ENCODE measurements at regions not wholly inside any gene's neighbourhood (a gene's known extent, or its start where the extent isn't known, plus 50 kb on each side); places are given as distances from the start of the nearest gene placed in this dataset.

DNA sequence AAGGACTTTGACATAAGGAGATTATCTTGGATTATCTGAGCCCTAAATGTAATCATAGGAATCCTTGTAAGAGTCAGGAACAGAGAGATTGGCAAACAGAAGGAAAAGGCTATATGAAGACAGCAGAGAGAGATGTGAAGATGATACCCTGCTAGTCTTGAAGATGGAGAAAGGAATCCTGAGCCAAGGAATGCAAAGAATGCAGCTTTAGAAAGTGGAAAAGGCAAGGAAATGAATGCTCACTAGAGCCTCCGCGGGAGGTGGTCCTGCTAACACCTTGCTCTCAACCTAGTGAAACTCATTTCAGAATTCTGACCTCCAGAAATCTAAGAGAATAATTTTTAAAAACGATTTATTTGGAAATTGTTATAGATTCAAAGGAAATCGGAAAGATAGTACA lies 117.1 kb downstream of the TBXT start:
- peak; percentile 86 for DNase-seq (ENCODE audit: low read depth, low spot score)

DNA sequence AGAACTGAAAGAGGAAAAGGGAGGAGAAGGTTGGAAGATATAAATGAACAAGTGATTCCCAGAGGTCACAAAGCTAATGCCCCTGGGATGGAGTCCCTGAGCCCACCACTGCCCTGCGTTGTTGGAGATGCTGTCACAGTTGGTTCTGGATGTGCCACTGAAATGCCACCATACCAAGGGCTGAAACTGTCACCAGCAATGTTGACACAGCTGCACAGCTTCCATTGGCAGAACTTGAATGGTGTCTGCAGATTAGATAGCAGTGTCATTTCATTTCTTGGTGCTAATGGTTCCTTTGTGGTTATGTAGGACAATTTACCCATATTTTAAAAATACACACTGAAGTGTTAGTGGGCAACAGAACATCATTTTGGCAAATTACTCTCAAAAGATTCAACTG lies 120.7 kb downstream of the TBXT start:
- no peak for DNase-seq (ENCODE audit: low read depth, low spot score)

DNA sequence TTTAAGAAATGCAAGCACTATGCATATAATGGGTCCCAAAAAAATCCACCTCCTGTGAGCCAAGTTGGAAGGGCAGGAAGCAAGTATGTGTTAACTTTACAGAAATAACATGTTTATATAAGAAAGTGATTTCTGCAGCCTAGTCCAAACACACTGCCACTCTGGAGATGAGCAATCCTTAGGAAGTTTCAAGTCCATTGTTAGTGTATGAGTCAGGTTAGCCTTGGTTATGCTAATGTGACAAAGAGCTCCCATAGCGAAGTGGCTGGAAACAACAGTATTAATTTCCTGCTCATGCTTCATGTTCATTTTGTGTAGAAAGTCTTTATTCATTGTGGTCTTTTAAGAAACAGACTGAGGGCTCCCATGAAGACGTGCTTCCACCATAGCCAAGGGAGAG lies 121.4 kb downstream of the TBXT start:
- DNase-seq (ENCODE audit: low read depth, low spot score) = no peak

DNA sequence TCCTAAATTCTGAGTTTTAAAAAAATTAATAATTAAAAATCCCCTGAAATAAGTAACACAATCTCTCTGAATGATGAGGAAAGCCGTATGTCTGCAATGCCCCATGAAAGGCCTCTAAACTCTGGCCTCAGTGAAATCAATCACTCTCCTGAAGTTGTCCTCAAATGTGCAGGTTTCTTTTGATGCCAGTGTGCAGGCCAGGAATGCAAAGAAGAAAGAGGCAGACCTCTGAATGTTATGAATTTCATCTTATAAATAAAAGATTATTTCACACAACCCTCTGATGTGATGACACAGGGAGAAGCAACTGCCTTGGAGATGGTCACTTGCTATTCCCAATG lies 121.8 kb downstream of the TBXT start:
- DNase-seq (ENCODE audit: low read depth, low spot score) = no peak

DNA sequence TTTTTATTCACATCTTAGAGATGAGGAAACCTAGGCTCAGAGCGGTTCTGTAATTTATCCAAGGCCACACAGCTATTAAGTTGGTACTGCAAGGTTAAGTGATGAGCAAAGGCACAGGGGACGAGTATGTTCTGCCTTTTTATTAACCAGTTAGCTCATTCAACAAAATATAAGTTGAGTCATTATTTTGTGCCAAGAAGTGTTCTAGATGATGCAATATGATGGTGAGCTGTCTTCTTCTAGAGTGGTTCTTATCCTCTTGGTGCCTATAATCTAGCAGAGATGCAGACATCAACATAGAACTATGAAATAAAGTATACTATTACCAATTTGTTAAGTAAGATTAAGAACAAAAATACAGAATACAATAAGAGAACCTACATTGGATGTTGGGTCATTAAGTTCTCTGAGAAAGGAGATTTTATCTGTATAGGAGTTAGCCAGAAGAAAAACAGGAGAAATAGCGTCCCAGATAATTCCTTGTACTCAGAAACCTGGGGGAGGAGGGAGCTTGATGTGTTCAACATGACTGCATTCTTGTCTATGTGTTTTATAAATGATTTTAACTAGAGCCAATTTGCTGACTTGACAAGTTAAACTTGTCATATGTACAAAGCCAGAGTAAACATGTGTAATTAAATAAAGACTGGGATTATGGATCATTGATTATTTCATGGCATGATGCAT lies 122.3 kb downstream of the TBXT start:
- DNase-seq (ENCODE audit: low read depth, low spot score) = no peak

DNA sequence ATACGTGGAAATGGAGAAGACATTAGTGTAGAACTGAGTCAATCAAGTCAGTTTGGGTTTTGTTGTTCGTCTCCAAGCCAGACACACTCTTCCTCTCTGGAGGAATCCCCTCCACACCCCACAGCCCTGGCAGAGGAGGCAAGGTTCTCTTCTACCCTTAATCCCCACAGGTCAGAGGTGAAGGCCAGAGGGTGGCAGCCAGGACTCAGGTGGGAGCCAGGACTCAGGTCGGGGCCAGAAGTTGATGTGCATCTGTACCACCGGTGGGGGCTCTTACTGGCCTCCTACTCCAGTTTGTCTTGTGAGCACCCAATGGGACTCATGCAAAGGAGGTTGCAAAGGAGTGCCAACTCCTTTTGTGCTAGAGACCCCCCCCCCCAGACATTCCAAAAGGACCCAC lies 126.4 kb downstream of the TBXT start:
- no peak for DNase-seq (ENCODE audit: low read depth, low spot score)

DNA sequence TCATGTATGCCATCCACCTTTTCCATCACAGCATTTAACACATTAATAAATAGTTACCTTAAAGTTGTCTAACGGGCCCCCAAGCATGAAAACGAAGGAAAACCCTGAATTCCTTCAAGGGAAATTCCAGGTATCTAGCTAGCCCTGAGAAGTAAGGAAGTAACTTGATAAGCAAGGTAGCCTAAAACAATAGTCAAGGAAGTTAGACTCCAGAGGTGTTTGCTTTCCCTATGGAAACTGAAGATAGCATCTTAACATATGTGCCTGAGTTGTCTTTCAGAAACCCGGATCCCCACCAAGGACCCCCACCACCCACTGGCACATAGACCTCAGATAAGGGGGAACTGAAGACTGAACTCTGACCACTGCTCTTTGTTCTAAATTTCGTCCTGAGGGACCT lies 127.4 kb downstream of the TBXT start:
- DNase-seq (ENCODE audit: low read depth, low spot score) = no peak

DNA sequence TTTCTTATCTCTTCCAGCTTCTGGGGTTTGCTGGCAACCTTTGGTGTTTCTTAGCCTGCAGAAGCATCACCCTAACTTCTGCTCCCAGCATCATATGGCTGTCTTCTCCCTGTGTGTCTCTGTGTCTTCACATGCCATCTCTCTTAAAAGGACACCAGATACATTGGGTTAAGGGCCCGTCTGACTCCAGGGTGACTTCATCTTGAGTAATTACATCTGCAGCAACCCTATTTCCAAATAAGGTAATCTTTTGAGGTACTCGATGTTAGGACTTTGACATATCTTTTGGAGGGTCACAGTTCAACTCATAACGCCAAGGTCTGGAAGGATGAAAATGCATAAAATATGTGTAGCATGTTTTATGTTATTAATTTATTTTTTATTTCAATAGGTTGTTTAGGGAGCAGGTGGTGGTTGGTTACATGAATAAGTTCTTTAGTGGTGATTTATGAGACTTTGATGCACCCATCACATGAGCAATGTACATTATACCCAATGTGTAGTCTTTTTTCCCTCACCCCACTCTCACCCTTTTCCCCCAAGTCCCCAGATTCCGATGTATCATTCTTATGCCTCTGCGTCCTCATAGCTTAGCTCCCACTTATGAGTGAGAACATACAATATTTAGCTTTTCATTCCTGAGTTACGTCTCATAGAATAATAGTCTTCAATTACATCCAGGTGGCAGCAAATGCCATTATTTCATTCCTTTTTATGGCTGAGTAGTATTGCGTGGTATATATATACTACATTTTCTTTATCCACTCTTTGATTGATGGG lies 131.1 kb downstream of the TBXT start:
- DNase-seq (ENCODE audit: low read depth, low spot score) = no peak

DNA sequence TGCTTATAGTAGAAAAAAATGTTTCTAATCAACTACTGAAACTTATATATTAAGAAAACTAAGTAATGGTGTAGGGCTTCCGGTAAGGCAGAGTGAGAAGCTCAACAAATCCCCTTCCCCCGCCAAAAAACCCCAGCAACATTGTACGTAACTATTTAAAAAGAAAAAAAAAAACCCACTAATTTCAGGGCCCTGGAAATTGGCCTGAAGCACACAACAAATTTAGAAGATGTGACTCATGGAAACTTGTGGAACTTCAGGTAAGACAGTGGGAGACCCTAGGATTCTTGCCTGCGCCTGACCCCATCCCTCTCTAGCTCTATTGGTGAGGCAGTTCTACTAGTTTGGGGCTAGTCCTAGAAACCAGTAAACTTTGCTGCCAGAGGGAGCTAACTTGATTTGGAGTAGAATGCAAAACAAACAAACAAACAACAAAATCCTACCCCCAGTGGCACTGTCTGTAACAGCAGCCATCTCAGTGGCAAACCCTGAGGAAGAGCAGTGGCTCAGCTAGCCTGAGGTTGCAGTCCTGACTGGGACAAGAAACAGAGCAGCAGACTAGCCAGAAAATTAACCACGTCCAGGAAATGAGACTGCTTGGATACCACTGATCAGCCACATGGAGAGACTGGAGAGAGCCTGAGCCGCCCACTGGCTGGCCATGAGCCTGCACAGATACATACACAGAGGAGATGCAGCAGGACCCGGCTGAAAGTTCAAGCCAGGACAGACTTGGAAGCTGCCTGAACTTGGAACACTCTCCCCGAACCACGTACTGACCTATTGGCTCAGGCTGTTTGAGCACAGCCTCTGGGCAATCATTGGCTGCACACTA lies 135.1 kb downstream of the TBXT start:
- DNase-seq (ENCODE audit: low read depth, low spot score) = peak; percentile 42

DNA sequence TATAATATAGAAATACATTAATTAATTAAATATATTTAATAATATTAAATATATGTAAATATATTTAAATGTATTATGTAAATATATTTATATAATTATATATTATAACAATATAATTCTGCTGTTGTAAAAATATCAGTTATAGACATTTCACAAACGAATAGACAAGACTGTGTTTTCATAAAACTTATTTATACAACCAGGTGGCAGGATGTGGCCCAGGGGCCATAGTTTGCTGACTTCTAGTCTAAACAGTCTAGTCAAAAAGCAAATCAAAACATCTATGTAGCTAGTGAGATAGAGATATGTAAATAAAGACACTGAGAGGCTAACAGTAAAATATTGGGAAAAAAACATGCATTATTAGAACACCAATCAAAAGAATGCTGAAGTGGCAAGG lies 136.4 kb downstream of the TBXT start:
- no peak for DNase-seq (ENCODE audit: low read depth, low spot score)

DNA sequence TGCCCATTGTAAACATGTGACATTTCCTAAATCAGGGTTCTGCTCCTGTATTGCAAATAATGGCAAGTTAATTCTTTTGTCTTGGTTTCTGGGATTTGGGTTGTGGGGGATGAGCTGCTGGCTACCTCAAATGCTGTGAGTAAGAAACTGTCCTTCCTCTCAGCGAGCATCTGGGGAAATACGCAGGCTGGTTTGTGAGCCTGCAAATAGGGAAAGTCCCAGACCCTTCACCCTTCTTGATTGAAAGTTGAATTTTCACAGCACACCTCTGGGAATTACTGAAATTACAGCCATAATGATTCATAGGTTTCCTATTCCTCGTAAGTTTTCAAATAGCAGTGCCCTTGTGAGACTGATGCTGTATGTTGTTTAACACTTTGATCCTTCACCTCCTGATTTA lies 138.1 kb downstream of the TBXT start:
- DNase-seq (ENCODE audit: low read depth, low spot score) = no peak

DNA sequence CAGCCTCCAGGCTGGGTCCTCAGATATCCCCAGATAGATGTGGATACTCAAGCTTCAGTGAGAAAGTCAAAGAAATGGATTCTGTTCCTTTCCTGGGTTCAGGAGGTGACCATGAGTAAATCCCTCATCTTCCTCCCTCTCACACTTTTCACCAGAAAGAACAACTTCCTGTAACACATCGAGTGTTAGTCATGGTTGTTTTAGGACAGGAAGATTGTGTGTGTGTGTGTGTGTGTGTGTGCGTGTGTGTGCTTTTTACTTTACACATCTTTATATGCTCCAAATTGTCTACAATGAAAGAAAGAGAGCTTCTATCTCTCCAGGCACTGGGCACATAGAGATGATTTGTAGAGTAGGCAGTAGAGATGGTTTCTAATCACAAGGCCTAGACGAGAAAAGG lies 139.9 kb downstream of the TBXT start:
- DNase-seq (ENCODE audit: low read depth, low spot score) = no peak

DNA sequence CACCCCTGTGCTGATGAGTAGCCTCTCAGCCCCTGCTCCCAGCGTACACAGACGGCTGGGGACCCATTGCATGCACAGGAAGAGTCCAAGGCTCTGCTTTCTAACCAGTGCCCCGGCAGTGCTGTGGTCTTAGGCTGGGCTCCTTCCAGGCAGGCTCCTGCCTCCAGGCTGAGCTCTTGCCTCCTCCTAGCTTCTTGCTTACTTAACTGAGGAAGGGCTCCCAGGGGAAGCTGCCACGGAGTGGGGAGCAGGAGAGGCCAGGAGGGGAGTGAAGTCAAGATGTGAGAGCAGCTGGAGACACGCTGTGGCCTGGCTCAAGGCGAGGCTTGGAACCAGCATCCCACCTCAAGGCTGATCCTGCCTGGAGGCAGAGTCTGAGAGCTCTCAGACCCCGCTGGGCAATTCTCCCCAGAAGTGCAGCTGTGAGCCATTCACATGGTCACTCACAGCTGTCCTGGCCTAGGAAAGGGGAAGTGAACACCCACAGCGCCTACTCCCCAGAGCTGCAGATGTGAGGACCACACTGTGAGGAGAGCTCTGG lies 141.0 kb downstream of the TBXT start:
- DNase-seq (ENCODE audit: low read depth, low spot score) = no peak

DNA sequence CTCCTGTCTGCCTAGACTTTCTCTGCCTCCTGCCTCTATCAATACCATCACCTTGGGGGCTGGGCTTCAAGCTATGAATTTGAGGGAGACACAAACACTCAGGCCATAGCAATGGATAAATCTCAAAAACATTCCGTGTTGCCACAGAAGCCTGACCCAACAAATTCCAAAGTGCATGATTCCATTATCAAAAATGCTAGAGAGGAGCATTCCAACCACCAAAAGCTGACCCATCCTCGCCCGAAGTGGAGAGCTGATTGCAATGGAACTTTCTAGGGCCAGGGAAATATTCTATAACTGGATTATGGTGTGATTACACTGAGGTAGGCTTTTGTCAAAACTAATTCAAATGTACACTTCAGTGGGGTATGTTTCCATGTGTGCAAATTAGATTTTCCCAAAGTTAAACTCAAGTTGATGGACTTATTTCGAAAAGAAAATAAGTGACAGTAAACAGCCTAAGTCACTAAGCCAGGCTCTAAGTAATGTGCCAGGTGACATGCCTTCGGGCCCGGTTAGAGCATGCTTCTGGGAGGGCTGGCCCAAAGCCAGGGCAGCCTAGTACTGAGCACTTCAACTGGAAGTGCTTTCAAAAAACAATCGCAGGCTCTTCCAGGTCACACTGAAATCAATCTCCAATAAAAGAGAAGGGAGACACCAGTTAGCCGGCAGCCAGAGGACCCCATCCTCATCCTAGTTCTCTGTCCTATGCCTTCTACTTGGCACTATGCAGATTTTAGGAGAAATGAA lies 142.3 kb downstream of the TBXT start:
- DNase-seq (ENCODE audit: low read depth, low spot score) = no peak

DNA sequence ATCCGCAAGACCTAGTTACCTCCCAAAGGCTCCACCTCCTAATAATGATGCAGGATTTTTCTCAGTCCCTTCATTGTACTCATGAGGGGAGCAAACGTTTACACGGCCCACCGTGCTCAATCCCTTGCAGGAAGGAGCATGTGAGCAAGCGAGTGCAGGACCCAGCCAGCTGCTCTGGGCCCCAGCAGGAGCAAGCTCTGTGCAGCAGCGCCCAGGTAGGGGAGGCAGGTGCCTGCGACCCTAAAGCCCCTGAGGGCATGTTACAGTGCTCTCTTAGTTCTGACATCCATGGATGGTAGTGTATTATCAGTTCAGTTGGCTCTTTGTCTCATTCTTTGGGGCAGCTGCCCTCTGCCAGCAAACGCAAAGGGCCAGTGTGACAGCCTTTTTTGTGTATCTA lies 143.4 kb downstream of the TBXT start:
- DNase-seq (ENCODE audit: low read depth, low spot score) = no peak

DNA sequence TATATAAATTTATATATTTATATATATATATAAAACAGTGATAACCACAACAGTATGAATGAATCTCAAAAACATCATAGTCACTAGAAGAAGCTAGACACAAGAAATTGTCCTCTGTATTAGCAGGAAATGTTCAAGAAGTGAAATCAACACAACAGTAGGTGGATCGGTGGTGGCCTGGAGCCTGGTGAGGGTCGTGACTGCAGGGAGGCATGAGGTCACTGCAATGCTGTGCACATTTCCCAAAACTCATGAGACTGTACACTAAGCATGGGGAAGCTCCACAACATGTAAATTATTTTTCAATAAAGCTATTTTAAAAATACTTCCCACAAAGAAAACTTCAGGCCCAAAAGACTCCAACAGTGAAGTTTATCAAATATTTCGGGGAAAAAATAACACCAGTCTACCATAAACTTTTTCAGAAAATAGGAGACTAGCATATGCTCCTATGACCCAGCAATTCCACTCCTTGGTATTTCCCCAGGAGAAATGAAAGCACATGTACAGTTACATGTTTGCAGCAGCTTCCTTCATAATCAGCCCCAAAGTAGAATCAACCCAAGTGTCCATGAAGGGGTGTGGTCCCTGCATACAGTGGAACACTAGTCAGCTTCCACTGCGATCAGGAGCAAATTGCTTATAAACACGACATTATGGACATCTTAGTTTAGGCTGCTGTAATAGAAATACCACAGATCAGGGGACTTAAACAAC lies 144.2 kb downstream of the TBXT start:
- no peak for DNase-seq (ENCODE audit: low read depth, low spot score)

DNA sequence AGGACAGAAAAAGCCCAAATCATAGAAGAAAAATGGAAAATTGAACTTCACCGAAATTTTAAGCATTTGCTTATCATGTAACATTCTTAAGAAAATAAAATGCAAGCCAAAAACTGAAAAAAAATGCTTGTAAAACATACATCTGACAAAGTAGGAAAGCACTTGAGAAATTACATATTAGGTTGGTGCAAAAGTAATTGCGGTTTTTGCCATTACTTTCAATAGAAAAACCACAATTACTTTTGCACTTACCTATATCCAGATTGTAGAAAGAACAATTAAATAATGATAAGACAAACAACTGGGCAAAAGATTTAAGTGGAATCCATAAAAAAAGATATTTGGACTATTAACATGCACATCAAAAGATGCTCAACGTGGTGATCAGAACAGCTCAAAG lies 146.2 kb downstream of the TBXT start:
- no peak for DNase-seq (ENCODE audit: low read depth, low spot score)

DNA sequence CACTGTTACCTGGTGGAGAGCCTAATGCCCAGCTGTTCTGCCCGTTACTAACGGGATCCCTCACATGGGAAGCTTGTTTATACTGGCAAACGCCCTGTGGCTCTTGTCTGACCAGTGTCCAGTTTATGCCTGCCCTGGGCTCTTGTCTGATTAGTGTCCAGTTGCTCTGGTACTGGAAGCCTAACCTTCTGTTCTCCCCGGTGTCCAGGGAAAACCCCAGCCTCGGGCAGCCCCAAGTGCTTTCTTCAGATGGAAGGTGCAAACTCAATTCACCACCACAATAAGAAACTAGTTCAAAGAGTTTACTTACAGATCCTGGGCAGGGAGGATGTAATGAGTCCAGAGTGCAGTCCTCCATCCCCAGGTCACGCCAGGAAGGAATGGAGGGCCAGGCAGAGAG lies 148.4 kb downstream of the TBXT start:
- DNase-seq (ENCODE audit: low read depth, low spot score) = no peak

DNA sequence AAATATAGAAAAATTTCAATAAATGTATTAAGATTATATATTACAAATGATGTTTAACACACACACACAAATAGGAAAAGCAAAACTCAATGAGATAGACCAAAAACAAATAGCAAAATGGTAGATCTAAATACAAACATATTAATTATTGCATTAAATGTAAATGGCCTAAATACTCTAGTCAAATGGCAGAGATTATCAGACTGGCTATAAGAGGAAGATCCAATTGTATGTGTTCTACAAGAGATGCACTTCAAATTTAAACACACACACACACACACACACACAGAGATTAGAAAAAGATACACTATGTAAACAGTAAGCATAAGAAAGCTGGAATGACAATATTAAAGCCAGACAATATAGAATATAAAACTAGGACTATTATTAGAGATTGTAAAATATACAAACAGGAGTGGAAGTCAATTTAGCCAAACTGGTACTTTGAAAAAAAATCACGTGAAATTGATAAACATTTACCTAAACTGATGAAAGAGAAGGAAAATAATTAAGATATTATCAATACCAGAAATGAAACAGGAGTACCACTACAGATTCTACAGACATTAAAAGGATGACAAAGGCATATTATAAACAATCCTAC lies 150.5 kb downstream of the TBXT start:
- DNase-seq (ENCODE audit: low read depth, low spot score) = no peak

DNA sequence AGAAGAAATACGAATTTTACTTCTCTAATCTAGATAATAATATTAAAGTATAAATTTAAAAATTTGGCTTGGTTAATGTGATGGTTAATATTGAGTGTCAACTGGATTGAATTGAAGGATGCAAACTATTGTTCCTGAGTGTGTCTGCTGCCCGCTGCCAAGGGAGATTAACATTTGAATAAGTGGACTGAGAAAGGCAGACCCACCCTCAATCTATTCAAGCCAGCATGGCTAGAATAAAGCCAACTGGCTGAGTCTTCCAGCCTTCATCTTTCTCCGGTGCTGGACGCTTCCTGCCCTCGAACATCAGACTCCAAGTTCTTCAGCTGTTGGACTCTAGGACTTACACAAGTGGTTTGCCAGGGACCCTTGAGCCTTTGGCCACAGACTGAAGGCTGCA lies 152.7 kb downstream of the TBXT start:
- DNase-seq (ENCODE audit: low read depth, low spot score) = no peak

Data from iPS DF 19.7 (cell line).